Nucleus accumbens (tissue), 56 donors: ENCODE measurements at regions not wholly inside any gene's neighbourhood (a gene's known extent, or its start where the extent isn't known, plus 50 kb on each side); places are given as distances from the start of the nearest gene placed in this dataset.
A peak's percentile ranks its signal among the peaks of the same experiment; 100 is the strongest.

Experiments
- DNase-seq, 56 donors: peaks; one replicate each; lab custom pipeline; 2025; lab: John Stamatoyannopoulos, UW

- no peak for DNase-seq
Measured at GRCh38 chr11:31915867-31916266, 104.7 kb upstream of the PAX6 start.

- DNase-seq, result no peak
Measured at GRCh38 chr11:31913985-31914384, 102.9 kb upstream of the PAX6 start.

DNA sequence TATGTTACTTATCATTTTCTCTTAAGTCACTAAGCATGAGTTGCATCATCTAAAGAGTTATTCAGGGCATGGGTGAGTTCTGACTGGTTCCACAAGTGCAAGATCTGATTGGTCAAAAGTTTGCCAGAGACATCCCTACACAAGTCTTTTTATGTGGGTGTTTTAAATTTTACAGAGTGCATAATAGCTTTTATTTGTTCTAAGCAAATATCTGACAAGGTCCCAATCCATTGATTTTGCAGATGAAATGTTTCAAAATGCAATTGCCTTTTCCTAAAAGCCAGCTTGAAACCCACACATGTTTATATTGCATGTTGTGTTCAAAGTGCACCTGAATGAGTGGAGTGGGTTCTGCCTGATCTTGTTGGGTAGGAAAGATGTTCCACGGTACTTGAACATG, 101.7 kb upstream of the PAX6 start:
- DNase-seq, result no peak

DNA sequence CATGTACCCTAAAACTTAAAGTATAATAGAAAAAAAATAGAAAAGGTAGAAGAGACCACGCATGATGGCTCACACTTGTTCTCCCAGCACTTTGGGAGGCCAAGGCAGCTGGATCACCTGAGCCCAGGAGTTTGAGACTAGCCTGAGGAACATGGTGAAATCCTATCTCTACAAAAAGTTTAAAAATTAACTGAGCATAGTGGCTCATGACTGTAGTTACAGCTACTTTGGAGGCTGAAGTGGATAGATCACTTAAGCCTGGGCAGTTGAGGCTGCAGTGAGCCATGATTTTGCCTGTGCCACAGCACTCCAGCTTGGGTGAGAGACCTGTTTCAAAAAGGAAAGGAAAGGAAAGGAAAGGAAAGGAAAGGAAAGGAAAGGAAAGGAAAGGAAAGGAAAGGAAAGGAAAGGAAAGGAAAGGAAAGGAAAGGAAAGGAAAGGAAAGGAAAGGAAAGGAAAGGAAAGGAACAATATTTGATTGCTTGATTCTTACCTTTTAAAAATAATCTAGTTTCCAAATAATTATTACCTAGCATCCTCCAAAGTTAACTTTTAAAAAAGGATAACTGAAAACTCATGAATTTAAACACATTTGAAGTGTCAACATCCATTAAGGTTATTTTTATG, 99.9 kb upstream of the PAX6 start:
- no peak for DNase-seq

DNA sequence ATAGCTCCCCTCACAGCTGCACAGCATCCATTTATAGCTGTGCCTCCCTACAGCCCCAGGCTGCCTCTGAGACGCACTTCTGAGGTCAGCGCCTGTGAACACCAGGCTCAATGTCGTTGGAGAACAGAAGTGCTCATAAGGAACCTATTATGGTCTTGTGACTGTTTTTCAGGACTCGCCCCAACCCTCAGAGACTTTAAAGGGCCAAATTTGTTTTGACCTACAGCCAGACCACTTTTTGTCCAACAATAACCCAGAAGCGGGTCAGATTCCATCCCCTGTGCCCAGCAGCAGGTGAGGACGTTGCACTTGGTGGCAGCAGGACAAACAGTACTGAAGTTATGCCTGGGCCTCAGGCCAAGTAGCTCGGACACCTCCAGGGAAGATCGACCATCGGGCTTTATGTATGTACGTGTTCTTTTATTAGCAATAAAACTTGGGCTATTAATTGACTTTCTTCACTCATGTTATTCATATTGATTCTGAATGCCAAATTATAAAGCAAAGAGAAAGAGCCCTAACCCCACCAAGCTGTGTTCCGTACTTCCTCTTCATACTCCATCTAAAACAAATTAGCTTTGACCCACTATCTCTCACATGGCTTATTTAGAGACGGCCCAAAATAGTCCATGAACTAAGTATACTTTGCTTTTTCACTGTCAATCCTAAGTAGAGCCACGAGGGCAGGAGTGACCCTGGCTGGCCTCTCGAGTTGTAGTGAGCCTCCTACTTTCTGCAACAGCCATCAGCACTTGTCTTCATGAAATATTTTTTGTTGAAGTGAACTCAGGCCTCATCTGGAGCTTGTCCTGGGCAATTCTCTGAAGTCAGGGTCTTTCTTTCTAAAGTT, 92.3 kb upstream of the PAX6 start:
- peak in 1 of 56 donors; percentile 2 for DNase-seq

DNA sequence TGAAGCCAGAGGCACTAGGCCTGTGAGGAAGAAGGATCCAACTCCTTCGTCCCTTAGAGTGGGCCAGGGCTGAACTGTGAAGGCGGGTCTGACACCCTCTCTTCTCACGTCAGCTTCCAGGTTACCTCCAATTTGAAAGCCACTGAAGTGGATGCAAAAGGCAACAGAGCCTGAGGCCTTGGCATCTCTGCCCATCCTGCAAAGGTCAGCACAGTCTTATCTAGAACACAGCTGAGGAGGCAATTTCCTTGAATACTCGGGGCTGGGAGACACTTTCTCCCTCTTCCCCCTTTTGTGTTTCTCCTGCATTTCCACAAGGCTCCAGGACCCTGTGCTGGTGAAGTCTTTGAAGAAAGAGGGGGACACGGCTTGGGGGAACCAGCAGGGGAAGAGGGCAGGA, 91.6 kb upstream of the PAX6 start:
- DNase-seq, result no peak

DNA sequence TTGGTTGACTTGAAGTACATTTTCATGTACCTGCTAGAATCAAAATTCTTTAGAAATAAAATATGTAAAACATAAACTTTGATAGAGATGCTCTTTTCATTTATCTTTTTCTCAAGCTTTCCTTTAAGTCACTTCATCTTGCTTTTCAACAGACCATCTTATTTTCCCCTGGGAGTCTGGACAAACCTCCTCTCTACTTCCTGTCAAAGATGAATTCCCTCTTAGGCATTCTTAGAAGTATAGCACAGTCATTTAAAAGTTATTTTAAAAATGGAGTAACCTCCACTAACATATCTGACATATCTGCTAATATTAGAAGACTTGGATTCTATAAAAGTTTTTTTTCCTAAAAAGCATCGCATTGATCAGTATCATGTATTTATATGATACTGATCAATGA, 84.8 kb upstream of the PAX6 start:
- no peak for DNase-seq

GRCh38 chr11:31887180-31887579, 76.1 kb upstream of the PAX6 start:
- DNase-seq, result no peak

DNA sequence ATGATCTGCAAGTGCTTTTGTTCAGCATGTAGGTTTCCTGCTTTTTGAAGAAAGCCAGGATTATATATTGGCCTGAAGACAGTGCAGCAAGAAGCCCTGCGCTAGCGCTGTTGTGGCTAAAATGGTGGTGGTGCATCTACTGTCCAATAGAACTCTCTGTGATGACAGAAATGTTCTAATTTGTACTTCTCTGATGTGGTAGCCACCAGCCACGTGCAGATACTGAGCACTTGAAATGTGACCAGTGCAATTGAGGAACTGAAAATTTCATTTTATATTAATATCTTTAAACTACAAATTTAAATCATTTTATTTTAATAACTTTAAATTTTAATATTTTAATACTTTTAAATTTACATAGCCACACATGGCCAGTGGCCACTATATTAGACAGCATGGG, 73.0 kb upstream of the PAX6 start:
- DNase-seq, result no peak

DNA sequence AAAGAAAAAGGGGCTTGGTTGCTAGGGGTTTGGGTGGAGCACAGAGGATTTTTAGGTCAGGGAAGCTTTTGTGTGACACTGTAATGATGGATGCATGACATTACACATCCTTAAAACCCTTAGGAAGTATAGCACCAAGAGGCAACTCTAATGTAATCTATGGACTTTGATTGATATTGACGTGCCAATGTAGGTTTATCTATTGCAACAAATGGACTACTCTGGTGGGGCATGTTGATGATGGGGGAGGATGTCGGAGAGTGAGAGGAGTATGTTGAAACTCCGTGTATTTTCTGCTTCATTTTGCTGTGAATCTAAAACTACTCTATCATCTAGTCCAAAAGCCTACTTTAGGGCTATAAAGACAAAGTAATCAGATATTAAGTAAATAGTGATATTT, 72.3 kb upstream of the PAX6 start:
- DNase-seq, result no peak

DNA sequence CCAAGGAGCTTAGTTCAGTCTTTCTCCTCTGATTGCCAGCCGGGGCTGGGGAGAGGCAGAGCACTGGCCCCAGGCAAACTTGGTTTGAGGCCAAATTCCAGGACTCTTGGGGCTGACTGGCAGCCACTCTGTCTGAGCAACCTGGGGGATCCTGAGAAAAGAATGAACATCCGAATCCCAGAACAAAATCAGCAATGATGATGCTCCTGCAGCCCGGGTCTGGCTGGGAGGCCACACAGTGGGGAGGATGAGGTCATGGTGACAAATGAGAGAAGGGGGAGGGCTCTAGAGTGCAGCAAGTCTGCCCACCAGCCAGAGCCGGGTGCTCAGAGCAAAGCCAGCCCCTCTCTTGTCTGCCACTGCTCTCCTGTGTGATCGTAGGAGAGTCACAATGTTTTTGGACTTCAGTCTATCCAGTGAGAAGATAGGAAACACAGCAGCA, 71.8 kb upstream of the PAX6 start:
- DNase-seq, result no peak

- no peak for DNase-seq
Measured at GRCh38 chr11:31881825-31882224, 70.7 kb upstream of the PAX6 start.

GRCh38 chr11:31879681-31880080, 68.6 kb upstream of the PAX6 start:
- peak in 1 of 56 donors; percentile 4 for DNase-seq

- no peak for DNase-seq
Measured at GRCh38 chr11:31877863-31878262, 66.7 kb upstream of the PAX6 start.

DNA sequence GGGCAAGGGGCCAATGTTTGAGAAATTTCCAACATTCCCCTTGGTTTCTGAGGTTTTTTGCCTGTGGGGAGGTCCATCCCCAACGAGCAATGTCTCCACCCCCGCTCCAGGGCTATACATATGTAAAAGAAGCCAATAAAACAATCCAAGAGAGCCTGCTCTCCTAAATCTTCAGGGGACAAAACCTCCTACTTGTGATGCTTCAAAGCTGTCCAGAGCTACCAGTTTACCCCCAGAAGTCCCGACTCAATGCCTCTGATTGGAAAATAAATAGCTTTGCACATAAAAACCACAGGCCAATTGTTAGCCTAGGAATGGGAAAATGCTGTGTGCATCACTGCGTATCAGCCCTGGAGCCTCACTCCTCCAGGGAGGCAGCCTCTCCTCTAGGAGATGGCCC, 66.0 kb upstream of the PAX6 start:
- DNase-seq, result no peak

DNA sequence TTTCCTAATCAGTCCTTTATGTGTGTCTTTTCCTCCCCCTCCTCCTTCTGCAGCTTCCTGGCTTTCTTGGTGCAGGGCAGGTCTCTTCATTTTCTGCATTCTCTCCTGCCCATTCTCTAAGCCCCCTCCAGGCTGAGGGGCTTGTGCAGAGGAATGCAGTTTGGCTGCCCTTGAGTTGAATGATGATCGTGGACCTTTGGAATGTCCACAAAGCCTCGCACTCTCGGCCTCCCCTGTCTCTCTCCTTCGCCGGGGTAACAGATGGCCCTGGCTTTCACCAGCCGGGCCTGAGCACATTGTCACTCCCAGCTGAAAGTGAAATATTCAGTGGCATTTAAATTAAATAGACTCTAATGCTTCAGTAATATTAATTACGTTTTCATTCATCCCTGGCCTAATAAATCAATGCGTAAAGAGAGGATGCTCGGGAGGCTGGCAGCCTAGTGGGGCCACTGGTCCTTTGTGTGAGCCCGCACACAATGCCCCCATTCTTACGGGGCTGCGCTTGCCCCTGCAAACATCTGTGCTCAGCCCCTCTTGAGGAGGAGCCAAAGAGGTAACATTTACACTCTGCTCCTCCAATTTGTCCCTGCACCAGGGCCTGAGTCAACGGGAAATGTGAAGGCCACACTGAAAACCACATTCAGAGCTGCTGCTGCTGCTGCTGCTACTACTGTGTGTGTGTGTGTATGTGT, 64.9 kb upstream of the PAX6 start:
- DNase-seq, result no peak

DNA sequence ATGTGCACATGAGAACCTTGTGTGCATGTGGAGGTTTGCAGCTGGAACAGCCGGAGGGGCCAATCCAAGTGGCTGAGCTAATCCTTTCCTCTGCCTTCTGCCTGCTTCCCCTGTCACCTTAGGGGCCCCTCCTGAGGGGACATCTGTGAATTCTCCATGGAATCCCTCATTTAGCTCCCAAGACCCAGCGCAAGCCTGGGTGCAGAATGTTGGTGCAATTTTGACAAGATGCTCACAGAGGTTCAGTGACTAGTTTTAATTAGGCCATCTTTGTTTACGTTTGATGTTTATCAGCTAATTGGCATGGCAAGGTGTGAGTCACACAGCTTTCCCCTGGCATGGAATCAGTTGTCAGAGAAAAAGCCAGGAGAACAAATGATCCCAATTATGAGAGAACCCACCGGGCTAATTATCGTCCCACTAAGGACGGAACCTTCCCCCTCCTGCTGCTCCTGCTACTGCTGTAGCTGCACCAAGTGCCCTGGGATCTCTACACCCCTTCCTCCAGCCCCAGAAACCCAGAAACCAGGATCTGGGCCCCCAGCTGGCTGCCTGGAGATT, 63.6 kb upstream of the PAX6 start:
- DNase-seq, result no peak

- DNase-seq, result no peak
Measured at GRCh38 chr11:31873124-31873523, 62.0 kb upstream of the PAX6 start.

- no peak for DNase-seq
Measured at GRCh38 chr11:31872076-31872443, 60.9 kb upstream of the PAX6 start.

DNA sequence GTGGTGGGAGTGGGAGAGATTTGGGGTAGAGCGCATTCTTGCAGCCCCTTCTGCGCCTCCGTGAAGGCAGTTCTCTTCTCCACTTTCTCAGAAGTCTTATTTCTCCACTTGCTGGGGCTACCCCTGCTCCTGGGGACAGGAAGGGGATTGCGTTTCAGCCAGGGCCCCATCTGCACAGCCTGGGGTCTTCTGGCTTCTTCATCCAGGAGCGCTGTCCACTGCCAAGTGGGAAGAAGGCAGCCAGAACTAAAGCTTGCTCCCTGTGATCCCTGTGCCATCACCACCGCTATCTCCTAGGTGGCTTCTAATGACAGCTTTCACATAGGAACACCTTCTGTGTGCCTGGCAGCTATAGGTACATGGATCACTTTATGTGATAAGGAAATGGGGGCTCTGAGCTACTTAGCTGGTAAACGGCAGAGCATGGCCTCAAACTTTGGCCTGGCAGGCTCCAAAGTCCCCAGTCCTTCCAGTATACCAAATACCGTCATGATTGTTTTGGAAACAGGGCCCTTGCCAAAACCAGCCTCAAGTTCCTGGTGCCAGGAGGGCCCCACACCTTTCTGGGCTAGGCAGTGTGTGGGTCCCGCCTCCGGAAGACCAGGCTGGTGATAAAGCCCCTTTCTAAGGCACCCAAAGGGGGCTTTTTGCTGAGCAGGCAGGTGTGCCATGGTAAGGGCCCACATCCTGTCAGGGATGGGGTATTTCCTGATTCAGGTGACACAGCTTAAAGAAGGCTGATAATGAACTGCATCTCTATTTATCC, 60.4 kb upstream of the PAX6 start:
- no peak for DNase-seq
